HEK293 (cell line): ENCODE measurements at regions not wholly inside any gene's neighbourhood (a gene's known extent, or its start where the extent isn't known, plus 50 kb on each side); places are given as distances from the start of the nearest gene placed in this dataset.

Experiments used
- CTCF ChIA-PET: fragments of 350-600 bp; formaldehyde crosslinking; extraction: SDS; loops from one replicate; lab custom pipeline; 2021; ENCODE audit warnings: antibody characterized with exemption; lab: Yijun Ruan, JAX
- POLR2A ChIA-PET: fragments of 300-600 bp; formaldehyde crosslinking; extraction: SDS; loops from one replicate; lab custom pipeline; 2020; ENCODE audit warnings: antibody characterized with exemption, inconsistent platforms; lab: Yijun Ruan, JAX
- H3K27ac ChIP-seq: fragments of 200-500 bp; sonication (Bioruptor generic); 2 replicates; pipeline ENCODE4 v1.5.1; 2014; ENCODE audit warnings: low read depth, low read length, control low read depth, inconsistent platforms; ENCODE audit errors: extremely low read depth
- H3K36me3 ChIP-seq, 2 experiments: fragments of 200-500 bp in 1 of 2; sonication (Bioruptor generic) in 1 of 2; 1 replicate in 1 of 2; 2 replicates in 1 of 2; pipeline ENCODE4 v1.5.1; 2014 to 2017; ENCODE audit warnings: inconsistent platforms in 2 of 2, low read length in 2 of 2; ENCODE audit not compliant: control insufficient read depth in 2 of 2, insufficient read depth in 1 of 2
- H3K4me1 ChIP-seq: fragments of 200-500 bp; sonication (Bioruptor generic); 2 replicates; pipeline ENCODE4 v1.5.1; 2014; ENCODE audit warnings: mild to moderate bottlenecking, low read length, inconsistent platforms; ENCODE audit not compliant: control insufficient read depth, insufficient read depth
- H3K4me3 ChIP-seq: 2 replicates; pipeline ENCODE4 v1.5.1; 2011; ENCODE audit warnings: low read depth, mild to moderate bottlenecking, control low read depth, low read length, moderate library complexity
- H3K9me3 ChIP-seq: fragments of 200-500 bp; sonication (Bioruptor generic); 2 replicates; pipeline ENCODE4 v1.5.1; 2014; ENCODE audit warnings: low read depth, low read length, inconsistent platforms; ENCODE audit not compliant: control insufficient read depth, insufficient read depth
- AEBP2 ChIP-seq: fragments of 450-650 bp; formaldehyde crosslinking; IDR thresholded peaks from 2 replicates; pipeline ENCODE4 v1.5.1; 2016; ENCODE audit warnings: missing biosample characterization, missing genetic modification characterization, borderline replicate concordance
- BCL11B ChIP-seq: fragments of 450-650 bp; formaldehyde crosslinking; IDR thresholded peaks from 2 replicates; pipeline ENCODE4 v1.5.1; 2016; ENCODE audit warnings: low read depth, missing biosample characterization, missing genetic modification characterization
- GFI1B ChIP-seq: fragments of 450-650 bp; formaldehyde crosslinking; IDR thresholded peaks from 2 replicates; pipeline ENCODE4 v1.5.1; 2016; ENCODE audit warnings: missing biosample characterization, missing genetic modification characterization
- GLI2 ChIP-seq: fragments of 450-650 bp; formaldehyde crosslinking; IDR thresholded peaks from 2 replicates; pipeline ENCODE4; 2017; ENCODE audit warnings: missing biosample characterization, missing genetic modification characterization, low read depth, borderline replicate concordance
- KLF10 ChIP-seq: fragments of 450-650 bp; IDR thresholded peaks from 2 replicates; pipeline ENCODE4 v1.5.1; 2018; ENCODE audit warnings: missing biosample characterization, mild to moderate bottlenecking, missing genetic modification characterization
- MZF1 ChIP-seq: fragments of 450-650 bp; formaldehyde crosslinking; IDR thresholded peaks from 2 replicates; pipeline ENCODE4 v1.5.1; 2017; ENCODE audit warnings: missing biosample characterization, missing genetic modification characterization, borderline replicate concordance
- SALL2 ChIP-seq: fragments of 450-650 bp; formaldehyde crosslinking; IDR thresholded peaks from 2 replicates; pipeline ENCODE4 v1.5.0; 2017; ENCODE audit warnings: missing biosample characterization, mild to moderate bottlenecking, missing genetic modification characterization, borderline replicate concordance
- SETDB1 ChIP-seq: IDR thresholded peaks from one replicate; pipeline ENCODE4 v1.6.1; 2017; ENCODE audit warnings: mild to moderate bottlenecking, low read length, moderate library complexity, mixed read lengths; ENCODE audit not compliant: insufficient read length
- TRIM28 ChIP-seq: IDR thresholded peaks from 2 replicates; pipeline ENCODE4 v1.6.1; 2011; ENCODE audit warnings: low read length, control low read depth, borderline replicate concordance
- WT1 ChIP-seq: fragments of 450-650 bp; formaldehyde crosslinking; IDR thresholded peaks from 2 replicates; pipeline ENCODE4 v1.5.1; 2016; ENCODE audit warnings: missing biosample characterization, missing genetic modification characterization
- ZEB2 ChIP-seq: fragments of 450-650 bp; formaldehyde crosslinking; IDR thresholded peaks from 2 replicates; pipeline ENCODE4 v1.5.1; 2016; ENCODE audit warnings: missing biosample characterization, missing genetic modification characterization
- ZFHX2 ChIP-seq: fragments of 450-650 bp; formaldehyde crosslinking; conservative IDR thresholded peaks from 2 replicates; pipeline ENCODE4 v1.5.1; 2016; ENCODE audit warnings: missing biosample characterization, missing genetic modification characterization
- ZFP69B ChIP-seq: fragments of 450-650 bp; formaldehyde crosslinking; IDR thresholded peaks from 2 replicates; pipeline ENCODE4 v1.5.1; 2016; ENCODE audit warnings: missing biosample characterization, missing genetic modification characterization
- ZNF112 ChIP-seq: fragments of 450-650 bp; formaldehyde crosslinking; IDR thresholded peaks from 2 replicates; pipeline ENCODE4 v1.5.0; 2017; ENCODE audit warnings: missing biosample characterization, missing genetic modification characterization
- ZNF121 ChIP-seq: fragments of 450-650 bp; formaldehyde crosslinking; IDR thresholded peaks from 2 replicates; pipeline ENCODE4 v1.5.1; 2016; ENCODE audit warnings: missing biosample characterization, missing genetic modification characterization
- ZNF146 ChIP-seq: fragments of 450-650 bp; formaldehyde crosslinking; IDR thresholded peaks from 2 replicates; pipeline ENCODE4 v1.5.1; 2016; ENCODE audit warnings: missing biosample characterization, missing genetic modification characterization
- ZNF157 ChIP-seq: fragments of 450-650 bp; formaldehyde crosslinking; IDR thresholded peaks from 2 replicates; pipeline ENCODE4 v1.5.1; 2016; ENCODE audit warnings: missing biosample characterization, missing genetic modification characterization
- ZNF24 ChIP-seq: fragments of 450-650 bp; formaldehyde crosslinking; IDR thresholded peaks from 2 replicates; pipeline ENCODE4 v1.5.1; 2016; ENCODE audit warnings: missing biosample characterization, missing genetic modification characterization
- ZNF311 ChIP-seq: fragments of 450-650 bp; formaldehyde crosslinking; IDR thresholded peaks from 2 replicates; pipeline ENCODE4 v1.5.1; 2017; ENCODE audit warnings: missing biosample characterization, missing genetic modification characterization, borderline replicate concordance
- ZNF362 ChIP-seq: fragments of 450-650 bp; formaldehyde crosslinking; IDR thresholded peaks from 2 replicates; pipeline ENCODE4 v1.5.1; 2016; ENCODE audit warnings: missing biosample characterization, missing genetic modification characterization
- ZNF501 ChIP-seq: fragments of 450-650 bp; formaldehyde crosslinking; IDR thresholded peaks from 2 replicates; pipeline ENCODE4 v1.5.1; 2016; ENCODE audit warnings: missing biosample characterization, missing genetic modification characterization
- ZNF518A ChIP-seq: fragments of 450-650 bp; formaldehyde crosslinking; conservative IDR thresholded peaks from 2 replicates; pipeline ENCODE4 v1.5.1; 2016; ENCODE audit warnings: low read depth, missing biosample characterization, missing genetic modification characterization
- ZNF580 ChIP-seq: fragments of 450-650 bp; formaldehyde crosslinking; IDR thresholded peaks from 2 replicates; pipeline ENCODE4 v1.5.1; 2016; ENCODE audit warnings: missing biosample characterization, missing genetic modification characterization
- ZNF660 ChIP-seq: fragments of 450-650 bp; IDR thresholded peaks from 2 replicates; pipeline ENCODE4 v1.5.1; 2018; ENCODE audit warnings: missing biosample characterization, mild to moderate bottlenecking, missing genetic modification characterization
- ZNF777 ChIP-seq: fragments of 450-650 bp; formaldehyde crosslinking; IDR thresholded peaks from 2 replicates; pipeline ENCODE4 v1.5.1; 2017; ENCODE audit warnings: missing biosample characterization, missing genetic modification characterization, borderline replicate concordance
- ZNF785 ChIP-seq: fragments of 450-650 bp; formaldehyde crosslinking; IDR thresholded peaks from 2 replicates; pipeline ENCODE4 v1.5.1; 2016; ENCODE audit warnings: missing biosample characterization, missing genetic modification characterization
- ZNF791 ChIP-seq: fragments of 450-650 bp; formaldehyde crosslinking; IDR thresholded peaks from 2 replicates; pipeline ENCODE4 v1.5.1; 2016; ENCODE audit warnings: missing biosample characterization, missing genetic modification characterization
- ZNF837 ChIP-seq: fragments of 450-650 bp; formaldehyde crosslinking; IDR thresholded peaks from 2 replicates; pipeline ENCODE4 v1.5.1; 2016; ENCODE audit warnings: missing biosample characterization, missing genetic modification characterization

GRCh38 chr6:76466286-76466685 is 393.8 kb upstream of the IMPG1 start:
- ChIA-PET CTCF (no interaction called here), POLR2A (no interaction called here)
- no peak for TF ChIP-seq TRIM28
- TF ChIP-seq ZNF157 (tag by site-specific recombination) = no peak
- no peak for TF ChIP-seq WT1 (tag by site-specific recombination)
- TF ChIP-seq GFI1B = no peak
- no peak for TF ChIP-seq ZFP69B (tag by site-specific recombination)
- TF ChIP-seq ZNF501 (tag by site-specific recombination) = no peak
- no peak for TF ChIP-seq ZNF785
- TF ChIP-seq ZNF837 = no peak
- TF ChIP-seq ZNF121 (tag by site-specific recombination) = no peak
- TF ChIP-seq MZF1 = no peak
- no peak for TF ChIP-seq SALL2 (tag by site-specific recombination)
- no peak for TF ChIP-seq ZNF777 (tag by site-specific recombination)
- TF ChIP-seq SETDB1 = no peak
- Histone ChIP-seq H3K36me3 (no peaks in the 10 kb centered on the region), H3K4me3 (no peak overlapping the region), H3K4me1 (no peaks in the 10 kb centered on the region), H3K27ac (no peak overlapping the region), H3K9me3 (no peaks in the 10 kb centered on the region)

- no peaks in the 10 kb centered on the region for H3K4me1 ChIP-seq
- H3K9me3 ChIP-seq = no peaks in the 10 kb centered on the region
- H3K4me3 ChIP-seq = no peak overlapping the region
- H3K36me3 ChIP-seq = no peaks in the 10 kb centered on the region
- ChIA-PET POLR2A (no interaction called here), CTCF (no interaction called here)
- H3K27ac ChIP-seq = no peak overlapping the region
- TF ChIP-seq GLI2 (tag by site-specific recombination) = no peak
- TF ChIP-seq BCL11B = no peak
- TF ChIP-seq ZNF791 (tag by site-specific recombination) = no peak
- TF ChIP-seq KLF10 = no peak
- no peak for TF ChIP-seq AEBP2 (tag by site-specific recombination)
- TF ChIP-seq ZNF518A (tag by site-specific recombination) = no peak
- no peak for TF ChIP-seq ZNF580 (tag by site-specific recombination)
- no peak for TF ChIP-seq ZNF311
- no peak for TF ChIP-seq ZEB2
- TF ChIP-seq ZNF112 (tag by site-specific recombination) = no peak
- no peak for TF ChIP-seq ZNF660 (tag by site-specific recombination)
- no peak for TF ChIP-seq ZNF24
- no peak for TF ChIP-seq ZNF146
- TF ChIP-seq ZFHX2 (tag by site-specific recombination) = no peak
- no peak for TF ChIP-seq ZNF362 (tag by site-specific recombination)
These were observed 392.9 kb upstream of the IMPG1 start for GRCh38 chr6:76465410-76465809.
